Limb (tissue), 2 donors: ENCODE measurements at regions not wholly inside any gene's neighbourhood (a gene's known extent, or its start where the extent isn't known, plus 50 kb on each side); places are given as distances from the start of the nearest gene placed in this dataset.

Source experiments
- DNase-seq, 2 donors: peaks; one replicate each; pipeline ENCODE4 v3.0.0-alpha.2; 2016; ENCODE audit errors: extremely low spot score in 2 of 2

DNA sequence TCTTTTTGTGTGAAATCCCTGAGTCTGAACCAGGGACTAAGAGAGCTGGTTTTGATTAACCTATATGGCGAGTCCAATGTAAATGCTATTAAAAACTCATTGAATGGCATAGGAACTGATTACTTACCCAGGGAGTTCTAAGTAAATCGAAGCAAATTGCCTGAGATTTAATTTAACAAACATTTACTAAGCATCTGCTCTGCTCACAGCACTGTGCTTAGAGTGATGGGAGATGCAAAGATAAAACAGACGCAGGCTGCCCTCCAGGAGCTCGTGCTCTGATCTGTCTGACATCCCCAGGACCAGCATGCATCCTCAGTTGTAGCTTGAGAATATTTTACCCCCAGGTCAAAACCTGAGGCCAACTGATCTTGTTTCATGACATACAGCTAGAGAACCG lies 247.9 kb downstream of the NR2F2 start:
- DNase-seq: no peak

DNA sequence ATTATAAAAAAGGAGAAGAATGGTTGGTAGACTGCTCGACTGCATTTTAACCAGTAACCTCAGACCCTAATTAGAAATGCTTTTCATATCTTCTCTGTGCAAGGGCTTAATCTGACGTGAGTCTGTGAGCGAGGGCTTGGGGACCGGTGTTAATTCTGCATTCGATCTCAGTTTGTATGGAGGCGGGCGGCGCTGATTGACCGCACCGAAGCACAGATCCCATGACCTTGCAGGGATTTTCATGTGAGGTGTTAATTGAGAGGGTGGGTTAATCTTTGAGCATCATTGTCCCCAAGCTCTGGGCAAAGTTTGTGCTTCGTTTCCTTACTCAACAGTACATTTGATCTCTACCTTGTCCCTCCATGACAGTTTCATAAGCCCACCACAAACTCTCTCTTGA lies 250.9 kb downstream of the NR2F2 start:
- DNase-seq: no peak

DNA sequence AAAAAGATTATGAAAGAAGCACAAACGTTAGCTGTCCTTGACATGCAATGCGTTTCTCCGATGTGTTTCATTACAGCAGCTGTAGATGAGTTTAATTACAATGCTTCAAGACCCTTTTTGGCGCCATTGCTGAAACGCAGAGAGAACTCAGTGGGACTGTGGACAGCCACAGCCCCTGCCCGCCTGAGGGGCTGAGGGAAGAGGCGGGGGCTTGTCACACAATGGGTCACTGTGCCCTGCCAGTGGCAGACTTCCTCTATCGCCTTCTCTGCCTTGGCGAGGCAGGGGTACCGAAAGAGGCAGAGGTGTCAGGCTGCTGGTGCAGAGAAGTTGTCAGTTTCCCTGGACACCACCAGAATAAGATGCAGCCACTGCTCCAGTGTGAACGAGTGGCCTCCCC lies 252.0 kb downstream of the NR2F2 start:
- no peak for DNase-seq

DNA sequence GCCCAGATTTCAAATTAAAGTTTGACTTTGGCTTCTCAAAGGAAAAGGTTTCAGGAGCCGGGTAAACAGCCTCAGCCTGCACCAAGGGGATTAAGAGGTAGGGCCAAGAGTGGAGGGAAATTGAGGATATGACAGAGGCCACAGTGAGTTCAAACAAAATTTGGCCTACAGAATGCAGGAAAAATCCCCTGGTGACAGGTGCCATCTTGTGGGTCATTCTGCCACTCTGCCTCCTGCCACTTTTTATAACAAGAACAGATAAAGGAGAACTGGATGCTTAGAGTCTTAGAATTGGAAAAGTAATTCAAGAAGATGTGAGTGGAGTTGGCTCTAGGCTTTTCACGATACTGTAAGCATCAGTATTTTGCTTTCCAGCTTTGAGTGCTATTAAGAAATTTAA lies 253.2 kb downstream of the NR2F2 start:
- DNase-seq: no peak

DNA sequence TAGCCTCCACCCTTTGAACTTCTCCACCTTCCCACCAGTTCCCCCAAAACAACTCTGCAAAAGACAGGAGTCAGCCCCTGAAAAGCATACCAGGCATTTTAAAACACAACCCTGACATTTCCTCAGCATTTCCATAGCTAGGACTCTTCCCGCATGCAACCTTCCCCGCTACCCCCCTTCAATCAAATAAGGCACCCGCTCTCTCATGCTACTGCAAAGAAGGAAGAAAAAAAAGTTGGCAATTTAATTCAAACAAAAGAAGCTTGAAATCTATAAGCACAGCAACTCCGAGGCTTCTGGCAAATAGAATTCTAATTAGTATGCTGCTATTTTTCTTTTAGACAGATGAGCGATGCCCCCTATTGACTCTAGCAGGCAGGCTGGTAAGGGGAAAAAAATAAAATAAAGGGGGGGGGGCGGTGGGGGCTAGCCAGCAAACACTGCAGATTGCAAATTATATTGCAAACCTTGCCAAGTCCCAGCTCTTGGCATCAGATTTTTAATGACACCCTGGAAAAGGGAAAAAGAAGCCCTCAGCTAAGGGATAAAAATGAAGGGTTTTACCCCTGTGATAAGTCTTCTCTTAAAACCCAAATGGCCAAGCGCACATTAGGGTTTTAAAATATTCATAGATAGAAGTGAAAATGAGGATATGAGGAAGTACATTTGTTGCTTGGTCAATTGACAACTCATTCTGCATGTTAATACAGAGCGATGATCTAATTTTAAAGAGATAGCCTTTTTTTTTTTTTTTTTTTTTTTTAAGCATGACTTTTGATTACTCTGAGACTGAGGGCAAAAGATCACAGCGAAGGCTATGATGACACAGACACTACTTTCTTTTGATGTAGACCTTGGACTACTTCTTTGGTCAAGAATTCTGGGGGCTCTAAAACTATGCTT lies 255.2 kb downstream of the NR2F2 start:
- DNase-seq: no peak

DNA sequence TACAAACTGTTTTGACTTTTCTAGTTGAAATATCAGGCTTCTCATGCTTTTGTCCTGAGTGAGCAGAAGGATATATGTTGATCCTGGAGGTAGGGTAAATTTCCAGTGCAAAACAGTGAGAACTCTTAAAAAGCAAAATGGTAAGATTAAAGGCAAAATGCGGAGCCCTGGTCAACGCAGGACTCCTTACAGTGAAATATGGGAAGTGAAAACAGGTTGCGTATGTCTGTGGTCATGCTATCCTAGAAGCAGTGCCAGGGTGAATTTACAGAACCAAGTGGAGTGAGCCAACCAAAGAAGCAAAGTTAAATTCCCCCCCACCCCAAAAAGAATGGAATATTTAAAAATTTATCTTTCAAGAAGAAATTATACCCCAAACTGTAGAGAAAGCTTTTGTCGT lies 256.4 kb downstream of the NR2F2 start:
- DNase-seq: no peak

DNA sequence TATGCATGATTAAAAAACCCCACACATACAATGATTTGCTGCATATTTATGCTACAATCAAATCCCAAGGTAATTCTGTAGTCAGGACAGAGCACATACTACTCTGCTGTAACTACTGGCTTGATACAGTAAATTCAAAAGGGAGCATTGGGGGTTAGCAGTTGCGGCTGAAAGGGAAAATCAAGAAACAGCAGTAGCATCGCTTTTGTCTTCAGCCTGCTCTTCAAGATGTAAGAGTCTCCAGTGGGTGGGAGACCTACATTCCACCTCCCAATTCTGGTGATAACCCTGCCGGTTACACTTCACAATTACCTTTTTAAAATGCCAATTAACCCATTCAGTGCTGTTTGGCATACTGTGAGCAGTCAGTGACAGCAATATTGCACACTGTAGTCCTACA lies 259.4 kb downstream of the NR2F2 start:
- DNase-seq: no peak

DNA sequence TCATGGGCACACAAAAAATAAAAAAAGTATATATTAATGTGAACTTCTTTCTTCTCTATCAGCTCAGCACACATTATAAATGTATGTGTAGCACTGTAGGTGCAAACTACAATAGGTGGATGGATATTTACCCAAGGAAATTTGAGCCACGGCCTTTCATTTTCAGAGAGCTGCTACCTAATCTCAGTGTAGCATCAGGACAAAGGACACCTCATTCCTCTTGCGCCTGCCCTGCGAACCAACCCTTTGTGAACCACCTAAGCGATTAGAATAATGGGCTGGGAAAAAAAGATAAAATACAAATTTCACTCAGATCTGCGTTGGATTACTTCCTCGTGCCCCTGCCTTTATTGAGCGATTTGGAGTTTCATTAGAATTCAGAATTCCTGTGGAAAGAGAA lies 263.2 kb downstream of the NR2F2 start:
- DNase-seq: no peak

DNA sequence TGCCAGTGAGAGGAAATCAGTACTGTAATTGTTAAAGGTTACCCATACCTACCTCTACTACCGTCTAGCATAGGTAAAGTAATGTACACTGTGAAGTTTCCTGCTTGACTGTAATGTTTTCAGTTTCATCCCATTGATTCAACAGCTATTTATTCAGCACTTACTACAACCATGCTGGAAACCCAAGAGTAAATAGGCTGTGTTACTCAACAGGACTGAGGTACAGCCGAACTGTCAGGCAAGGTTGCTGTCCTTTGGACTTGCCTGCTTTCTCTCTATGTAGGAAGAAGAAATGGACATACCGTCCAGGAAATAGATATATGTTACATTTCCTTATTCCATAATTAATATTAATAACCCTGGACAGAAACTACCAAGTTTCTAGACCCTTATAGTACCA lies 265.5 kb downstream of the NR2F2 start:
- DNase-seq: no peak

DNA sequence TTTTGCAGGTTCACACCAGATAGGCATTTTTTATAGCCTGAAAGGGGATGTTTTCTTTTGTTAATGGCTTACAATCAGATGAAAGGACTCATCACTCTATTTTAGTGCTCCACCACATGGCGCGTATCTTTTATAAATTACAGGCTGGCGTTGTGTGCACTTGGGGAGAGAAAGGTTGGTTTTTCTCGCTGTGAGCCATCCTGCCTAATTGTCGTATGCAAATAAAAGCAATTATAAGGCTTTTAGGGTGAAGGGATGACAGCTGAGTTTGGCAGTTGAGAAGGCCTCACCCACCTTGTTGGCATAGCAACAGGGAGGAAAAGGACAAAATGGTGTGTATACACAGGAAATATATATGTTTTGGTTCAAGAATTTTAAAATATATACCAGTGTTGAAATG lies 268.0 kb downstream of the NR2F2 start:
- no peak for DNase-seq

DNA sequence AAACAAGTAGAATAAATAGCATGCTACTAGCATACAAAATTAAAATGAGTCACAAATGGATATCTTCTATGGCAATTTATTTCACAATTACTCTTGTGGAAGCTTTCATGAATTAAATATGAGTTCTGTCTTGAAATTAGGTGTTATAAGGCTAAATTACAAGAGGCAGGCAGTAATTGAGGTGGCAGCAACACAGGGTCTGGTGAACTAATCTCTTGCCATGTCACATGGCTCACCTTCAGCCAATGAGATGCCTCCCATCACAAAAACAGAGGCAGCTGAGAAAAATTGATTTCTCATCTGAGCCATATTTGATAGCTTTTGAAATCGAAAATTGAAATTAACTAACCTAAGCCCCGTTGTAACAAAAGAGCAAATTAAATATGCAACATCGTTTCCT lies 268.8 kb downstream of the NR2F2 start:
- no peak for DNase-seq

DNA sequence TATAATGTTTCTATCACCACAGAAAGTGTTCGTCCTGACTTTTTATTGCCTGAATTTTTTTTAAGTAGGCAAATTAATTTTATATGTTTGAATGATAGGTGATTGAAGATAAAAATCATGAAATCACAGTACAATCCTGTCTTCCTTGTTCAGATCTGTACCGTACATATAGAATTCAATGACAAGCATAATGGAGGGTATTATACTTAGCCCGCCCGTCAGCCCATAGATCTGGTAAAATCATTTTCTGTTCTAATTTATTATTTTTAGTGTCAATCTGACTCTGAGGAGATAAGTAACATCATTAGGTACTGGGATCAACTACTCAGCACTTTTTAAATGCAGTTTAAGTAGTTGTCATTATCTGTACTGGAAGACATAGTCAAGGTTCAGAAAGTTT lies 269.9 kb downstream of the NR2F2 start:
- no peak for DNase-seq

DNA sequence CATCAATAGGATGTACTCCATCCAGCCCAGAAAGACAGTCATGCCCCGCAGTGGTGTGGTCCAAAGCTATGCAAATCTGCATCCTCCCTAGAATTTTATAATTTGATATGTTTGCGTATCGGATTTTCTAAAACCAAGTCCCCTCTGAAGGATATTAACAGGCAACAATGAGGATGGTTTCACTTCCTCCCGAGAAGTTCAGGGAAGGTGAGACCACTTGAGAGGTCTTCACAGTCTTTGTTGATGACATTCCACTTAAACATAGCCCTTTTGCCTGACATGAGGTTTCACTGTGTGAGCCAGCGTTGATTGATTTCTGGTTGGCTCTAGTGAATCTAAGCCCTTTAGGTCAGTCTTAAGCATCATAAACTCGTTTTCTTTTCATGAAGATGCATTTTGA lies 276.1 kb downstream of the NR2F2 start:
- DNase-seq: no peak

DNA sequence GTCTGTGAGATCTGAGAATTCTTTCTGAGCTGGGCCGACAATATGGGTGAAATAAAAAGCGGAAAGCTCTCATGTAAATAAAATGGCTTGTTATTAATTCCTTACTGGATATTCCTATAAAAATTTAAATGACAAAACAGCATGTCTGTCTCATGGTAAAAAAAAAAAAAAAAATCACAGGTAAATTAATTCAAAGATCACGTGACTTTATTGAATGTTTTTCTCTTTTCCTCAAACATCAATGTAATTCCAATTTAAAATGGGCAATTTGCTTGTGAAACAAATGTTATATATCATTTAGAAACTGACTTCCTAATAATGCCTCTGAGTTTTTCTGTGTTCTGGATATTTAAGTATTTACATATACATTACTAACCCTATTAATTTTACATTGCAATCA lies 280.3 kb downstream of the NR2F2 start:
- no peak for DNase-seq

DNA sequence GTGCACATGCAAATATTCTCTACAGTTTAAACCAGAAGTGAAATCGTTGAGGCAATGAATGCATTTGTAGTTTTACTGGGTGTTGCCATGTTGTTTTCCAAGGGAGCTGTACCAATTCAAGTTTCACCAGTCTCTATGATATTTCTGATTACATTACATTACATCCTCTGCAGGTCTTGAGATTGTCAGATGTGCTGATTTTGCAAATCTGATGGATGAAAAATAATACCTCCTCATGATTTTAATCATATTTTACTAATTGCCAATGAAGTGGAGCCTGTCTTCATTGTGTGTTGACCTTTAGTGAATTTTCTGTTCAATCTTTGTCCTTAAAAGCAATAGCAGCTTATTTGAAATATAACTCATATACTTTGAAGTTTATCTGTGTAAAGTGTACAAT lies 282.4 kb downstream of the NR2F2 start:
- DNase-seq: no peak

DNA sequence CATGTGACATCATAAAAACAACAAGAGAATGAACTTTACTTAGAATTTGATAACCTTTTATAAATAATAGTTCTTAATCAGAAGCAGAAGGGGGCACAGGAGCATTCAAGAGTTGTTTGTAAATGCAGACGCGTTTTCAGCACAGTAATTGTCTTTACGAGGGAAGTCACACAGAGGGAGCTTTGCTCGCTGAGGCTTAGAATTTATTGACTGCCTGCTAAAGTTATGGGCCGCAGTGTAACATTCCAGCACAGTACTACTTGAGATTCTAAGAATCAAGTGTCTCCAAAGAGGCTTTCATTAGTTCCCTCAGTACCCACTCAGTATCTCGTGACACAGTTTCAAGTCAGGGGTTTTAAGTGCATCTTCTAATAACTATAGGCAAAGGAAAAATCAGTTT lies 288.7 kb downstream of the NR2F2 start:
- DNase-seq: no peak

DNA sequence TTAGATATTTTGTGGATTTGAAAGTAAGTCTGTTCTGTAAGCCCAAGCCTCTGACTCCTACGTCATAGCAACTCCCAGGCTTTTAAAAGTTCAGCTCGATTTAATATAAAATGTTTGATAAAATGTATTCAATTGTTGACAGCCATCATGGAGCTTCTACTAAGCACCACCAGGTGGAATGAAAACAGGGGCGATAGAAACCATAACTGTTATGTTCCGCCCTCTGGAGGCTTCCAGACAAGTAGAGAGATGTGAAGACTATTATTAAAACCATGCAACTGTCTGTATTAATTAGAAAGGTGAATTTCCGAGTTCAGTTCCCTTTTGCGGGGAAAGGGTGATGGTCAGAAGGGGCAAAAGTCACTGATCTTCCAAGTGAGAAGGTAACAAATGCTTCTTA lies 292.2 kb downstream of the NR2F2 start:
- DNase-seq: no peak

DNA sequence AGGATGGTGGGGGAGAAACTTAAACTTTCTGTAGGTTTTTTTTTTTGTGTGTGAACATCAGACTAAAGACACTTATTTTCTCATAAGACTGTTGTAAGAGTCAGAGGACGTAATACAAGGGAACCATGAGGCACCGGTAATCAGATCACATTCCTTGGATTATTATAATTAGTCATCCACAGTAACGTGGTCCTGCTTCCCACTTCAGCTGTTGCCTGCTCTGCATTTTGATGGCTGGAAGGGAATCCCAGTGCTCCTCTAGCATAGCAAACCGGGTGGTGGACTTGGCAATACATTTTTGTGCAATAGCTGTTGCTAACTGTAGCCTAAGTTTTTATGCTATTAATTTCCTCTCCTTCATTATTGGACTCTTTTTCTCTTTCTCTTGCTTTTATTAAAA lies 294.8 kb downstream of the NR2F2 start:
- DNase-seq: peak in 1 of 2 donors; percentile 62

DNA sequence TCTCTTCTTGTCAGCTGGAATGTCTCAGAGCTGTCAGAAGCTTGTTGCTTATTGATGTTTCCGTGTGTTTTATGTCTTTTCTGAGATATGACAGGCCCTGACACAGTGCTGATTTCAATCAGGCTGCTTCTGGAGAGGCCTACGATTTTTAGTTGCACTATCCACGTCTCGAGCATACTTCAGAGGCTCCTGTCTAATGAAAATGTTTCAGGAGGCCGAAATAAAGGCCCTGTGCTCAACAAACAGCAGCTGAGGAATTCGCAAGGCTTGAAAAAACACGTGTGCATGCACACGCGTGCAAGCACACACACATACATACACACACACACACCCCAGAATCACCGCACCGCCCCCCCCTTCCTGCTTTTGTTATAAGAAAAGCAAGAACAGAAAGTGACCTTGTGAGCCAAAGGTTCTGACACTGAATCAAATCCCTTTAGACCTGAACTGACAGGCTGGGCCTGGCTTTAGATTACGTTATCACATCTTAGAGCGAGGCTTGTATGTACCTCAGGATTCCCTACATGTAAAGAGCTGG lies 296.6 kb downstream of the NR2F2 start:
- DNase-seq: no peak

DNA sequence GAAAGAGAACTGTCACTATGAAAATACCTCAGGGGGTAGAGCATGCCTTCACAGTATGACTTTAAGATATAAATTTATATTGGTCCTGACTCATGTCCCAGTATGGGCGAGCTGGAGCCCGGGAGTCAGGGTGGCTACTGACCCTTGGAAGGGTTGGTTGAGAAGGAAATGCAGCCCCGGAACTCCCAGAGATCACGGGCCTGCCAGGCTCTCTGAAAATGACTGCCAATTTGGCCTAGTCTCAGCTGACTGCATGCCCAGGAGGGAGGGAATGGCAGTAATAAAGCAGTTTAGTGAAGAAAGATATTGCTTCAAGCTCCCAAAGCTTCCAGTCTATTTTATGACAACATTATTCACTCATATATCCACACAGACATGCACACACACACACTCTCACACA lies 299.0 kb downstream of the NR2F2 start:
- DNase-seq: no peak

DNA sequence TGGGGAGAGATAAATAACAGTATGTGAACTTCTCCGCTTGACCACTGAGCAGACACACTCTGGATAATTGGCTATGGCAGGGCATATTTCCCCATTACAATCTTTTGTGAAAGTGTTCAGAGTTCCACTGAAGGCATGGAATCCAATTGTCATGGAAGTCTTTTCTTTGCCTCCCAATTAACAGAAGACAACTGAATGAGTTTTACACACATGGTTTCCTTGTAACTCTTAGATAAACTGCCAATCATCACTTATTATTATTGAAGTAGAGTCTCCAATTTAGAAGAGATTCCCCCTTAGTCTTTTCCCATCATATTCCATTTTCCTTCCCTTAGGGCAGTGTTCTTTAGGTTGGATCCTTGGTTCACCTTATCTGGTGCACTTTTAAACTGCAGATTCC lies 308.3 kb downstream of the NR2F2 start:
- no peak for DNase-seq

DNA sequence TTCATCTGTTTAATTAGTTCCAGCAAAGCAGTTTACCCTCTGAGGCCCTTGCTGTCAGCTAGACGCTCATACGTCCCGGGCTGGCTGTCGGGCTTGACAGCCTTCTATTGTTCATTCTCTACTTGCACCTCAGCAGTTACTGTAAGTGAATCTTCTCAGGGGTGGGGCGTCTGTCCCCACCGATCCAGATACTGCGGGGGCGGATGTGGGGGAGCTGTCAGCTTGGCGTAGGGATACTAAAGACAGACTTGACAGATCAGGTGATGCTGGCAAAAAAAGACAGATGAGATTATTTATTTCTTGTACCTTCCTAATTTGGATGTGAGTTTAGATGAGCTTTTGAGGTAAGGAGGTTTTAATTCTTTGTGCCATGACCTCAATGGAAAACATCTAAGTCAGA lies 315.3 kb downstream of the NR2F2 start:
- no peak for DNase-seq

DNA sequence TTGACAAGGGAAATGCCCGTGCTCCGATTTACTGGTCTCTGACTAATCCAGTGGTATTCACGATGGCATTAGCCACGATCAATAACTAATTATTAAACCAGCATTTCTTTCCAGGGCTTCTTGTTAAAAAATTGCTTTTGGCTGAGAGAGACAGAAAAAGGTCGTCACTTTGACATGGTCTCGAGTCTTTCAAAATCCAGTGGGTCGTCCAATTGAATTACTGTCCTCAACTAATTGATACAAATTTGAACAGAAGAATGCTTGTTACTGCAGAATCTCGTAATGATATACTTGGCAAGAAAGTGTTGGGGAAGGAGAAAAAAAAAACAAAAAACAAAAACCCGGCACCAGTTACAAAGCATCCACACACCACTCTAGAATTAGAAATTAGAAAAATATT lies 318.4 kb downstream of the NR2F2 start:
- no peak for DNase-seq

DNA sequence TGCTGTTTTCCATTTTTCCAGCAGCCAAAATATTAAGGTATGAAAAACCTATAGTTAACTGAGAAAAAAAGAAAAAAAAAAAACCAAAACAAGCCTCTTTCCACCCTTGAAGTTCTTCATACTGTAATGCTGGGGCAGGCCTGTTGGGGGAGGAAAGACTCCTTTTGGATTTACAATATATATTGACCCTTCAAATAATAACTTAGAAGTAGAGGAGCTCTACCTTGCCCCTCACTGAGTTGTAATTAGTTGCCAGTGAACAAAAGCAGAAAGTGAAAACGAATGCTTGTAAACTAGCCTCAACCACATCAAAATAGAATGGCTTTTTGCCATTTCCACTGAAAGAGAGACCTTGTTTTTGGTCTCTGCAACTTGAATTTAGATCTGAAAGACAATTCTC lies 326.6 kb downstream of the NR2F2 start:
- DNase-seq: no peak
